GM19463 (cell line): ENCODE measurements at regions not wholly inside any gene's neighbourhood (a gene's known extent, or its start where the extent isn't known, plus 50 kb on each side); places are given as distances from the start of the nearest gene placed in this dataset.

Experiments
- ATAC-seq: cut with Tn5 transposase; IDR thresholded peaks from one replicate; pipeline ENCODE4 v1.9.1; 2021; ENCODE audit warnings: mild to moderate bottlenecking, moderate library complexity; ENCODE audit not compliant: unreplicated experiment

DNA sequence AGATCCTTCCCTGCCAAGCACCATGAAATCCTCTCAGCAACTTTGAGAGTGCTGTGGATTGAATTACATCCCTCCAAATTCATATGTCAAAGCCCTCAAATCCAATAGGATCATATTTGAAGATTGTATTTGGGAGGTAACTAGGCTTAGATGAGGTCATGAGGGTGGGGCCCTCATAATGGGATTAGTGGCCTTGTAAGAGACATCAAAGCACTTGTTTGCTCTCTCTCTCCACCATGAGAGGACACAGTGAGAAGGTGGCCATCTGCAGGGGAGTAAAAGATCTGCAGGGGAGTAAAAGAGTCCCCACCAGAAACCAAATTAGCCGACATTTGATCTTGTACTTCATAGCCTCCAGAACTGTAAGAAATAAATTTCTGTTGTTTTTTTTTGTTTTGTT, 298.2 kb downstream of the SAMD5 start:
- ATAC-seq, result no peak

DNA sequence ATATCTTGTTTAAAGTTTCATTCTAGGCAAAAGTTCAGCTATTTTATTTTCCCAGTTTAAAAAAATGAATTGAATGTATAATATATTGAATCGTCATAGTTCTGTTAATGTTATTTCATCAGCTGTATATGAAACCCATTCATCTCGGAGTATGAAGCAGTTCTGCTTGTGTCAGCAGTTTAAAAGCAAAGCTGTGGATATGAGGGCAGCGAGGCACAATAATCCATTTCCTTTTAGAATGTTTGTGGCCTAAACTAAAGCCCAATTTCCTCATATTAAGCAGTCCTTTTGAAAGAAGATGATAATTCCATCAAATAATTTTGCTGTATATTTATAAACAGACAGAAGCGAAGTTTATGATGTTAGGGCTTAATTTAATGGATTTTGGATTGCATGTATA, 300.1 kb downstream of the SAMD5 start:
- no peak for ATAC-seq

DNA sequence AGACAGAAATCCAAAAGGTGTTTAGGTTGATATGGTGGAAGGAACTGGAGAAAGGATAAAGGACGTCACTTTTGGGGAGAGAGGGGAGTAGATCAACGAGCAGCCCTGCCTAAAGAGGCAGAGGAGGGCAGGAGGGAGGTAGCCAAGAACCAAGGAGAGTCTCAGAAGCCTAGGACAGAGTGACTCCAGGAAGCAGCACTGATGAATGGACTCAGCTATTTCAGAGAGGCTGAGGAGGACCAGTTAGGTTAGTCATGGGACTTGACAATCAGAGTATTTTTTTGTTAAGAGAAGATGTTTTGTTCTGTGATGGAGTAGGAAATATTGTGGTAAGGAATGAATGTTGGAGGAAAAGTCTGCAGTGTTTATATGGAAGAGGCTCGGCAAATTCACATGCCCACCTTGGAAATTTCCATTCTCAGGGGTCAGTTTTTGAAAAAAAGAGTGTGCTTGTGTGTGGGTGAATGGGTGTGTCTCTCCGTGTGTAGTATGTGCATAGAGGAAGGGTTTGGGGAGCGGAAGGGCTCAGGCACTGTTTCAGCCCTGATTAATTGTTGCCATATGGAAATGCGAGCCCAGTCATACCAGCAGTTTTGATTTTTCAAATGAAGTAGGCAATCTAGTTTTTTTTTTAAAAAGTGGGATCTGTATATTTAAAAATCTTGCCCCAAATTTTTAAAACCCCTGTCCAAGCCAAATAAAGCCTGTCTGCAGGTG, 303.6 kb downstream of the SAMD5 start:
- ATAC-seq, result no peak

DNA sequence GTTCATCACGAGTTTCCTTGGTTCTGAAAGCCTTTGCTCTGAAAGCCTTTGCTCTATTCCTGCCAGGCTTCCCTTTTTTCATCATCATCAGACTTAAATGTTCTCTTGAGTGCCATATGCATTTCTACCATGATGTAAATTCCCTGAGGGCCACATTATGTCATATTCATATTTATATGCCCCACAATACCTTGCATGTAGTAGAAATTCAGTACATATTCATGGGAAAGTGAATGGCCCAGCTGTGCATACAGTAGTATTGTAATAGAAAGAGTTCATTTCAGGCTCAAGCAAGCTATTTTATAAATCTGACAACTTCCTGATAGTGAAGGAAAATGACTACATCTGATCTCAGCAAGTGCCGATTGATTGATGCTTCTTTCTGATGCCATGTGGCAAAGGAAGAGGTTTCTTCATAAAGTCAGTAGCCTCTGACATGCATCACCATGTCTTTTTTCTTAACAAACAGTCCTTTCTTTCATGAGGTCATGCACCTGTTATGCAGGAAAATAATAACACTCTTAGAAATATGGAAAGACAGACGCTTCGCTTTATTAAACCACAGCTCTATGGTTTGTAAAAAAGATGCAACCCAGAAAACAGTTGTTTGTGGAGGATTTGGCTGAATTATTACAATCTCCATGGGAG, 308.7 kb downstream of the SAMD5 start:
- no peak for ATAC-seq

DNA sequence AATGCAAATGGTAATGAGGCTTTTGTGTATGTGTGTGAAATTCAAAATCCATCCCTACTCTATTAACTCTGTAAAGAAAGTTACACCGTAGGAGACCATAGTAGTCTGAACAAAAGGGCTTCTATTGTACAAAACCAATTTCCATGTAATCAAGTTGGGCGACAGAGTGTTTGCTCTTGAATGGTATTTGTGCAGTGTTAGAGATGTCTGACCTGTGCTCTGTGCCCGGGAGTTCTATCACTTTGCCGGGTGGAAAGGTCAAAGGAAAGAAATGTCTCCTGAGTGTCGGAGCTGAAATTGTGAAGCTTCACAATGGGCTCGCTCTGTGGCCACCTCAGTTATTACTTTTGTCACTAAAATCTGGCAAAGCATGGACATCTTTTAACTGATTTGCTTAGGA, 312.0 kb downstream of the SAMD5 start:
- no peak for ATAC-seq

DNA sequence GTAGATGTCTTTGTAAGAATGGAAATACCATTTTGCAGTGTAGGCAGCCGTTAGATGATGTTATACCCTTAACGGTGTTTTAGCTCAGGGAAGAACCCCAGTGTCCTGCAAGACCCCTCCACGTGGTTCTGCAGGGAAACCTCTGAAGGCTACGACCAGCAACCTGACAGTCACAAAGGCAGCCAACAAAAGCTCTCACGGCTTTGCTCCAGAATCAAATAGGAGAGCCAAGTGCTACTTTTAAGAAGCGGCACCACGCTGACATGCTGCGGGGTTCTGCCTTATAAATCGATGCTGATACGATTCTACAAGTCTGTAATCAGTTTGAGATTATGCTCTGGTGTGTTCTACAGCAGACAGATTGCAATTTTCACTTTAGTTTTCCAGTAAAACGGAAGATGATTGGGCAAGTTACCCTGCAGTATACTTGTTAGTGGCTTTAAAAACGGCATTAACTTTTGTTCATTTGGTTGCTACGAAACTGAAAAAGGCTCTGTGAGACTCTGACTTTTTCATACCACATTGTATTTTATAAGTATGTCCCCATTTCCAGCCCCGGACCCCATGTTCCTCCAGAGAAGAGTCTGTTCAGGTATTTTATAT, 312.9 kb downstream of the SAMD5 start:
- ATAC-seq, result no peak

DNA sequence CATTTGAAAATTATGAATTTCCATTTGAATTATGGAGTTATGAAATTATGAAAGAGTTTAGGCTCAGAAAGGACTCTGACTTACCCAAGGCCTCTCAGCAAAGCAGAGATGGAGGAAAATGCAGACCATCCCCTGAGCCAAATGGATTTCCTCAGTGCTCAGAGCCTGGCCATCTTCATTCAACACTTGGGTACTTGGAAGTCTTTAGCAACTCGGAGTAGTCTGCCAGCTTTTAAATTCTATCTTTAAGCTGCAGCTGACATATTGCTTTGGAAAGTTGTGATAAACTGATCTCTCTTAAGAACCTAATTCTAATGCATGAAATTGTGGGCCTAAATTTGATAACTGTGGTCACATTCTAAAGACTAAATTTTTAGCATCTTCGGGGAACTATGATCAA, 315.4 kb downstream of the SAMD5 start:
- ATAC-seq, result no peak

DNA sequence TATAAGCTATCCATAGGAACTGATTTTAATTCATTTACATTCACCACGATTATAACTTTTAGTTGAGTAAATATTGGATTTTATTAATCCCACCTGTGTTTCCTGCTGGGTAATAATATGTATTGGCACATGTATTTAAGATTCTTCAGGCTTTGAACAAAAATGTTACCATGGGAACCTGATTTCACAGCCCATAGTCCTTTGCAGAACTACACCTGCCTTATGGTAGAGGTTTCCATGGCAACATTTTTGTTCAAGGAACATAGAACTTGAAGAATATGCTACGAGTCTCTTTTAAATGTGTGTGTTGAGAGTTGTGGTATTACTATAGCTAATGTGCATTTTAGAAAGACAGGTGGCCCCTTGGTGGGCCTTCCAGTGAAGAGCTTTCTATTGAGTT, 317.4 kb downstream of the SAMD5 start:
- no peak for ATAC-seq

DNA sequence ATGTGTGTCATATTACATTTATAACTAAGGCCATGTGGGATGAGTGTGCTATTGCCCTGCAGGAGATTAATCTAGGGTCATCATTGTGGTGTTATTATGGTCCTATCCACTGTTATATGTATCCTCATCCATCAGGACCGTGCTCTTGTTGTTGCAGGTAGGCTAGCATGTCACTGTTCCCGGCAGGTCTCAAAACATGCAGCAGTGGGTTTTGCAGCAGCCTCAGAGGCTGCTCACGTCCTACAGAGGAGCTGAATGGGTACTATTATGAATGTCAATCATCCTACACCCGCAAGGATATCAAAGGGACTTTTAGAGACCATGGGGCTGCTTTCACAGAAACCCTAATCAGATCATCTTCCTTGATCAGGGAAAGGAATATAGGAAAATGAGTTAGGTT, 318.2 kb downstream of the SAMD5 start:
- no peak for ATAC-seq

DNA sequence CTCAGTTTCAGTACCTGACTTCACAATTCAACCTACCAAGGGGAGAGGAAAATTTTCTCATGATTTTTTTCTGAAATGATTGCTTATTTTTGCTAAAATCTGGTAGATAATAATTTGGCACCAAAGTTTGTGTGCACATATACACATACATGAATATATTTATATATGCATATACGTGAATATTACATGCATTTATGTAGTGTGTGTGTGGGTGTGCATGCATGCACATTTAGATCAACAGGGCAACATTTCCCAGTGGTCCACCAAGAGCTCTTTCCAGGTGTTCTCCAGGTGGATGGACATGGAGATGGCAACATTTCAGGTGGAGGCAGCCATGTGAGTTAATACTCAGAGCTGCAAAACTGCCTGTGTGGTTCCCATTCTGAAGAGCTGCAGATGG, 320.9 kb downstream of the SAMD5 start:
- no peak for ATAC-seq

DNA sequence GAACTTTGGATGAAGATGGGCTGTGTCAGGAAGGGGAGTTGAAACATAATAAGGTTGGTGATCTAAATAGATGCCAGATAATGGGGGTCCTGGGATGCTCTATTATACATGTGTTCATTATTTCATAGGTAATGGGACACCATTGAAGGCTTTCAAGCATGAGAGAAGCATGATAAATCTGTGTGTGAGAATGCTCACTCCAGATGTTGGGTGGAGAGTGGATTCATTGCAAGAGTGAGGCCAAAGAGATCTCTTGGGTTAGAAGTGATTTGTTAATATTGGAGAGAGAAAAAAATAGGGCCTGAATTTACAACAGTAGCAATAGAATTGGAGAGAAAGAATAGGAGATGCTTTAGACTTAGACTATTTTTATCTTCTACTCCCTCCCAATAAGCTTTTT, 321.3 kb downstream of the SAMD5 start:
- no peak for ATAC-seq

DNA sequence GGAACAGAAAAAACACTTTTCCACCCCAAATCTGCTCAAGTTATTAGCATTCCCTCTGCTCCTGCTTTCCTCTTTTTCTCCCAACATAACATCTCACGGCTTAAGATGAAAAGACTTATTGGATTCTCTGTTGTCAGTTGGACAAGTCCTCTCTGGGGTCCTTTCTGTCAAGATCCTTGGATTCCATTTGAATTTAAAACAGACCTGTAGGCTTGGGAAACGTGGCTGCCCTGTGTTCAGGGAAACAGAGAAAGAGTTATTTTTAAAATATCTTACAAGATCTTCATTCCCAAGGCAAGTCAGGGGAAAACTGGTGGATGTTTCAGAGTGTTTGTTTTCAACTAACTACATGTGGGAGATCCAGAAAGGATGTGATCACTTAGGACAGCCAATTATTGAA, 322.9 kb downstream of the SAMD5 start:
- no peak for ATAC-seq

DNA sequence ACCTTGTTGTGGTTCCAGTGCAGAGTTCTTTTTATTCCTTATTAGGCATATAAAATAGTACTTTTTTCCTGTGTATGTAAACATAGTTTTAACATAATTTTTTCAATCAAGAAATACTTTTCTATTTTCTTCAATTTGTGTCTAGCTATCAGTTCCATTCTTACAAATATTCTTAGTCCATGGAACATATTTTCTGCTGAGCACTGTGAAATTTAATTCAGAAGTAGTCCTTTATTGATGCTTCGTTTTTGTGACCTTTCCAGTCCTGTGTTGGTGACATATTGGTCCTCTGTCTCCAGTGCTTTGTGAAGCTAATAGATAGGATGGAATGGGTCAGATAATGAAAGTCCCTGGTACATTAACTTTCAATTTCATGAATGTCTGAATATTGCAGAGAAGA, 325.1 kb downstream of the SAMD5 start:
- ATAC-seq, result no peak

DNA sequence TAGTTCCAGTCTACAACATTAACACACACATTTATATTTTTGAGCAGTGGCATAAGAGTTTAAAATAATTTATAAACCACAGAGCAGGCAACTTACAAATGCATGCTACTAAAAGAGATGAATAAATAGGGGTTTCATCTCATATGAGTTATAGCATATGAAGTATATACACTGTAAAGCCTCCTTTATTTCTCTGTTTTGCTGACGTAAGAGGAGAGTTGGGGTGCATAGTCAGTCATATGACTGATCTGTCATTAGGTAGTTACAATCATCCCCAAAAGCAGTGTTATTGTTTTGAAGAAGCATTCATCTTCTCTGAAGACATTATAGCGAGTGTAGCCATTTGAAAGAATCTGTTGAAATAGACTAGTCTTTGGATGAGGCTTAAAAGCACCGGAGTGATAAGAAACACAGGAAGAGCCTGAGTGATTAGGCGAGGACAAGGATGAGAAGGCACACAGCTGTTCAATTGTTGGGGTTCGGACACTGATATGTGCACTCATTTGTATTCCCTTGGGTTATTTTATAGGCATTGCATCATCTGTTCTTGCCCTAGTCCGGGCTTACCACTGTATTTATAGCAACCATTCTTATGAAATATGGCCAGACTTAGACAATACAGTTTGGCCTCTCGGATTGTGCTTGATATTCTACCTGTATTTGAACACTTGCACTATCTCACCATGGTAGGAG, 325.7 kb downstream of the SAMD5 start:
- ATAC-seq, result no peak

DNA sequence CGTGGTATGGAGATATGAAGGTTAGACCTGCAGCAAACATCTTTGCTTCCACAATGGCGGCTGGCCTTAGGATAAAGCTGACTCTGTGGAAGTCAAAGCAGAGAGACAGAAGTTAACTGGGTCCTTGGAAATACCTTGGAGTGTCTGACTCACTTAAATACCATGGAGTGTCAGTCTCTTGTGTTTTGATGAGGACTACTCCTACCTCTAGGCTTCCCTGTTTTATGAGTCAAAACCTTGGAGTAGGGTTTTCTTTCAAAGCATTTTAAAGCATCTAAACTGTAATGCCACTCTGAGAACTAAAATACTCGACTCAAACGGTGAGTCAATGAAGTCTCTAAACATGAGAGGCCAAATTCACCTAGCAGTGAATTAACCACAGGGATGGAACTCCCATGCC, 329.1 kb downstream of the SAMD5 start:
- no peak for ATAC-seq

DNA sequence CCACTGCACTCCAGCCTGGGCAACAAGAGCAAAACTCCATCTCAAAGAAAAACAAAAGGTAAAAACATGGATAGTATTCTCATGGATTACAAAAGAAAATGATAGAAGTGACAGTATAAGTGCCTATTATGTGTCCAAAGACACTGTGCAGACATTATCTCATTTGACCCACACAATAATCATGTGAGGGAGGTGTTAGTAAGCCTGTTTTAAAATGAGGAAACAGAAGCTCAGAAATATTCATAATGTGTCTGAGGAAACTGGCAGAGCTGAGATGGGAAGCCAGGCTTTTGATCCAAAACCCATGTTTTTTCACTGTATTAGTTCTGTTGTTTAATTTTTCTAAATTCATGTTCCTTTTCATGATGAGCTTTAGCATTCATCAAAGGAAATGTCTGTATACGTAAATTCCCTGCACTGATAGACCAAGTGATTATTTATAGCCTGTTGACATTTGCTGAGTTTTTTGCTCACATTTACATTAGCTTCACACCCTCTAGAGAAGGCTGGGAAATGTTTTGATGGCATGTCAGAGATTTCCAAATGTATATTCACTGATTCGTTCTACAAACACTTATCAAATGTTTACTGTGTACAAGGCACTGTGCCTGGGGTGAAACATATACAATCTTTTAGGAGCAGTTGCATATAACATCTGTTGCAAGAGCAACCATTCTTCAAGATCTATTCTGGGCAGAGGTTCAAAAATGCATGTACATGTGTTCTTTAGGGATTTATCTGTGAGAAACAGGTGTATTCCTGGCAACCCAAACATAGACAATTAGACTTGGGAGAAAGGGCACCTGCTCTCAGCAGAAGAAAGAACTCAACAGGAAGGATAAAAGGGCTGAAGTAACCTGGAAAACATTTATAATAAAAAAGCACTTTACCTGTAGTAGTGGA, 331.5 kb downstream of the SAMD5 start:
- ATAC-seq, result no peak

DNA sequence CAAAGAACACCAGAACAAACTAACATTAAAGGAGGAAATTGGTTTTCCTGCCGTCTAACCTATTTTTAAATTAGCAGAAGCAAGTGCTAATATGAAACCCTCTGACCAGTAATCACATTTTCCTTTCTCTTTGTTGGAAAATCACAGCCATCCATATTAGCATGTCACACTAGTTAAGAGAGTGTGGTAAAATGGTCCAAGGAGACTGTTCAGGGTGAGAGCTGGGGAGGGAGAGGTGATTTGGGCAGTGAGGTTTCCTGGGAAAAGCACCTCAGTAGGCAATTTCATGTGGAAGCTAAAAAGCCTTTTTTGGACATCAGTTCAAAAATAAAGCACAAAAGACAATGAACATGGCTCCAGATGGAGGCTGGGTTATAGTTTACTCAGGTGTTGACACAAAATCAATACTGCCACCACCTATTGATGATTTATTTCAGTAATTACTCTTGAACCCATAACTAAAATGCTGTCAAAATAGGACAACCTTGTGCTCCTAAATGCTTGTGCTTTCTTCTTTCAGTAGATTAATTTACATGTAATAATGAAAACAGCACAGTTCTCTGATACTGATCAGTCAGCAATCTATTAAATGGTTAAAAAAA, 333.2 kb downstream of the SAMD5 start:
- no peak for ATAC-seq

DNA sequence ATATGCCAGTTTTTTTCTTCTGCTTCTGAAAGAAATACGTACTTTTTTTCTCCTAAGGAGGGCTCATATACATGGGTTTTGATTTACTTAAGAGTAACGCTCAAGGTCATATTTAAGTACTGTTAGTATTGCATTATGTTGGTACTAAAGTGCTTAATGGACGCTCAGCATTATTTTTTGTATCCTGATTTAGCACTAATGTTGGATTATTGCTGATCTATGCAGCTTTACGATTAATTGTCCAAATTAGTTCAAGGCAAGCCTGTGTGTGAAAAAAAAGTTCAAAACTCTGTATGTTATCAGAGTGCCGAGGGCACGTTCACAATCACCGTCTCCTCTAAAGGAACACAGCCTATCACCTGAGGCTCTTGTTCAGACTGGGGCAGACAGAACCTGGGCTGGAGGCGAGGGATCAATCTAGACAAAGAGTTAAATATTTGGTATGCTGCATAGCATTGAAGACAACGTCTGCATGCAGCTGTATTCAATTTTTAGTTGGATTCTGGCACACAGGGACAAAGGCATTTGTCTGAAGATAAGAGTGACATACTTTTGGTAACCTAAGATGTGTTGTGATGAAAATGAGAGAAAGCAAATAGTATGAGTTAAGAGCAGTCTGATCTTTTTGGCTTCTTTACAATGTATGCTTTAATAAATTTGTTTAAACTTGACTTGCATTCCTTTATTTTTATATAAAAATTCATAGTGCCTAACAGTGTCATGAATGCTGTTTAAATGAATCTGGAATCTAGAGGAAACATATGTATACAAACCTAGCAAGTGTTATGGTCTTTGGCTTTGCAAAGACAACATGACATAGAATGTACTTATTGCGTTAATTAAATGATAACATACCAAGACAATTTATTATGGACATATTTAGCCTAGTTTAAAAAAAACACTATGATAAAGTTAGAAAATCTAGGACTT, 341.2 kb downstream of the SAMD5 start:
- ATAC-seq, result no peak

DNA sequence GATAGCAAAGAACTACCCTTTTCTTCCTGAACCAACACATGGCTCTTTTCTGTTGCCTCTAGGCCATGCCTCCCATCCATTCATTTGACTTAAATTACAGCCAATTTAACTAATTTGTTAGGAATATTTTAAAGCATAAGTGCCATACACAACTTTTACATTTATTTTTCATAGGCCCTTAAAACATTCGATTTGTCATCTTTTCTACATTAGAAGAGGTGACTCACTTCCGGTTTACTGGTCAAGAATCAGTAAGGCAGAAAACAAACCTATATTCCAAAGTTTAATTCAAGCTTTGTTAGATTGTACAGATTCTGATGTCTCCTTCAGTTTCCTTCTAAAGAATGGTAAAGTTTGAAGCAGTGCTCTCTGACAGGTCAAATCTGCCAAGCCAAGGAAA, 344.3 kb downstream of the SAMD5 start:
- ATAC-seq, result no peak
